Dermis microvascular lymphatic vessel endothelial cell (primary cell): ENCODE measurements at regions not wholly inside any gene's neighbourhood (a gene's known extent, or its start where the extent isn't known, plus 50 kb on each side); places are given as distances from the start of the nearest gene placed in this dataset.
A peak's percentile ranks its signal among the peaks of the same experiment; 100 is the strongest.
"Not testable (repeated sequence)": the region's sequence is repeated elsewhere in the genome, so short reads cannot be mapped to it uniquely, and the experiment has no call there.

Experiments
- DNase-seq, 2 donors: peaks; one replicate each; pipeline versions ENCODE4 v3.0.0 to v3.0.0-alpha.2; 2010; ENCODE audit warnings: low read depth in 2 of 2

GRCh38 chr9:82433290-82433931, 444.8 kb downstream of the SPATA31D1 start:
- DNase-seq = not testable (repeated sequence)

GRCh38 chr9:82436475-82436874, 447.9 kb downstream of the SPATA31D1 start:
- no peak for DNase-seq

- not testable (repeated sequence) for DNase-seq
Measured at GRCh38 chr9:82437183-82437582, 448.6 kb downstream of the SPATA31D1 start.

- DNase-seq = no peak
Measured at GRCh38 chr9:82438581-82438980, 450.0 kb downstream of the SPATA31D1 start.

DNA sequence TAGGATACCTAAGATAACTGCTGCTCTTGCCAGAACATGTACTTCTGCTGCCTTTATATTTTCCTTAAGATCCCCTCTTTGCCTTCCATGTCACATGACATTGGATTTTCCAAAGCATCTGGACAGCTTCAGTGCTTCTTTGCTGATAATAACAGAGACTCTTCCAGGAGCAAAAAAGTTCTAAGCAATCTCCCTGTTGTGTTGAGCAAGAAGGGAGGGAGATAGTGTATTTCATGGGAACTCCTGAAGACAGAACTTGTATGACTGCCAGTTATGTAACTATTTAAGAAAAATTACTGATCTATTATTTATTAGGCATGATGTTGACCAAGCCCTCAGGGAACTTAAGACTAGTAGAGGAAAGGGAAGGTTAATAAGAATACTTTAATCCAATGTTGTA, 454.7 kb downstream of the SPATA31D1 start:
- DNase-seq = no peak

DNA sequence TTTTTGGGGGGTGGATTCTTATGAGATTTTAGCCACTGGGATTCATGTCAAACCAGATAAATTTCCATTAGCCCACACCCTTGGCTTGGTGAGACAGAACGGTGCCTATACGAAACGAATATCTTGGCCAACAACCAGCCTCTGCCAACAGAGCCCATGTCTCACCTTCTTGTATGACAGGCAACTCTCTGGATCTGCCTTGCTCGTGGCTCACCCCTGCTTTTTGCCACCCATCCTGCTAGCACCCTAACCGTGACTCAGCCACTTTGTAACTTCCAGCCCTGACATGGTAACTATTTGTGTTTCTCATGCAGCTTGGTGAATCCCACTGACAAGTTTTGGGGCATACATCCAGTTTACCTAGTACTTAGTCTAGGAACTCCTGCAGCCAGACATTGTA, 457.0 kb downstream of the SPATA31D1 start:
- no peak for DNase-seq

GRCh38 chr9:82447343-82447742, 458.8 kb downstream of the SPATA31D1 start:
- DNase-seq = no peak

DNA sequence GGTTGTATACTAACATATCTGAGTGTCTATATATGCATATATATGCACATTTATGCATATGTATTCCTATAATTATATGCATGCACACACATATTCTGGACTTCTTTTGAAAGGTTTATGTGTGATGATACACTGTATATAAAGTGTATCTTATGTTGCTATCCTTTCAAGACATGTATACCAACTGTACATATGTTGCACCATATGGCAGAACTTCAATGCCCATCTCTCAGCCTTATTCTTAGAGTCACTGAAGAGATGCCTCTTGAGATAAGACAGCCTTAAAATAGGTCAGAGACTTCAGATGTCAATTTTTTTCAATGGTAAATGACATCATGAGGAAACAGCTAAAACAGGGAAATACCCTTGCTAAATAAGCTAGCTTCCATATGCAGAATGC, 461.4 kb downstream of the SPATA31D1 start:
- no peak for DNase-seq

DNA sequence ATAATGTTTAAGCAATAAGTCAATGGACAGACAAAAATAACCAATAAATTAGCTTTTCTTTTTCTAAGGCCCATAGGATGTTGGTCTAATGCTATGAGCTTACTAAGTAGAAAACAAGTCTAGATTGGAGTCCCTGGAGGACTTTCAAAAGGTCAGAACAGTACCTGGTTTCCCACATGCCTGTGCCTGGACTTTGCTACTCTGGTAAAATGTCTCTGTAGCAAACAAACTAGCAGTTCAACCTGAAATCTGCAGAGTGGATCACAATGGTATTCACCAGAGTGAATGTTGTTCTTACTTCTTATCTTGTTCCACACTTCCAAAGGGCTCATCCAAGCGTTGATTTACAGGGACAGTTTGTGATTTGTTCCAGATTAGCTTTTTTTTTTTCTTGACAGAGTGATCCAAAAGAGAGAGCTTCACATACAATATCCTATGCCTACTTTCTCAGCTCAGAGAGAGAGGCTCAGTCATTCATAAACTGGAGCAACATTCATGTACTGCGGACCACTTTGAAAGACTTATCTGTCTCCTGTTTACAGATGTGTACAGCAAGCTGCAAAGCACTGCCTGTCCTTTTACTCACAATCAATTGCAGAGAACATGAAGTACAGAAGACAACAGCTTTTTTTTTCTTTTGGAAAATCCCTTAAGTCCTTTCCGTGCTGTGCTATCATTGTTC, 466.1 kb downstream of the SPATA31D1 start:
- no peak for DNase-seq

DNA sequence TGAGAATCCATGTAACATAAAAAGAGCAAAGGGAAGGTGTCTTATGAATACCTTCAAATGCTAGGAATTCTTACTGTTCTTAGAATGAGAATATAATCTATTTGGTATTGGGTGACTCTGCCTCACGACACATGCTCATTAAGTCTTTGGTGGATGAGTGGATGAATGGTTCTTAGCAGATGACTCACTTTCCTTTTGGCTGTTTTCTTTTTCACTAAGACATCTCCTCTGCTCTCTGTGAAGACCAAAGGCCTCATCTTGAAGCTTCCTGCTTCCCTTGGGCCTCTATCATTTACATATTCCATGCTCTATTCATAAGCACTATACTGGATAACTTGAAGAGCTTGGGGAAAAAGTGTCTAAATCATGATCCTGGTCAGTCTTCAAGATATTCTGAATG, 468.1 kb downstream of the SPATA31D1 start:
- no peak for DNase-seq

GRCh38 chr9:82457298-82457697, 468.7 kb downstream of the SPATA31D1 start:
- DNase-seq = no peak

GRCh38 chr9:82457891-82458290, 469.3 kb downstream of the SPATA31D1 start:
- DNase-seq = no peak

GRCh38 chr9:82458296-82458695, 469.7 kb downstream of the SPATA31D1 start:
- DNase-seq = no peak

- no peak for DNase-seq
Measured at GRCh38 chr9:82466616-82467260, 478.2 kb downstream of the SPATA31D1 start.

DNA sequence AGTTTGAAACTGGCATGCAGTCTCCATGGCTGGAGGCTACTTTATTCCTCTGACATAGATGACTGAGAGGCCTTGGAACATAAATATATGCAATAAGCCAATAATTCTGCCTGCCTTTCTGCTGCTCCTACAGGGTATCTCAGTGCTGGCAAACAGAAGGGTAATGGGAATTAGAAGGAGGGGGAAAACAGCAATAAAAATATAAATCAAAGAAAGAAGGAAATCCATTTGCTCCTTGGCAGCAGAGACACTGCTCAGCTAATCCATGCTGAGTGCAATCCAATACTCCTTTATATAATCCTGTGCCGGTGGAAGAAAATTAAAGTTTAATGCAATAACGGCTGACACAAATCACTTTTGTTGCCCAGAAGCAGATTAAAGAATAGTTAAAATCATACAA, 478.9 kb downstream of the SPATA31D1 start:
- no peak for DNase-seq

GRCh38 chr9:82474235-82474634, 485.7 kb downstream of the SPATA31D1 start:
- DNase-seq = no peak

GRCh38 chr9:82475584-82476301, 487.2 kb downstream of the SPATA31D1 start:
- DNase-seq = no peak

- DNase-seq = no peak
Measured at GRCh38 chr9:82480921-82481320, 492.3 kb downstream of the SPATA31D1 start.

GRCh38 chr9:82487935-82488312, 499.4 kb downstream of the SPATA31D1 start:
- DNase-seq = no peak

GRCh38 chr9:82488313-82489200, 500.0 kb downstream of the SPATA31D1 start:
- DNase-seq = peak; percentile 62 to 96

DNA sequence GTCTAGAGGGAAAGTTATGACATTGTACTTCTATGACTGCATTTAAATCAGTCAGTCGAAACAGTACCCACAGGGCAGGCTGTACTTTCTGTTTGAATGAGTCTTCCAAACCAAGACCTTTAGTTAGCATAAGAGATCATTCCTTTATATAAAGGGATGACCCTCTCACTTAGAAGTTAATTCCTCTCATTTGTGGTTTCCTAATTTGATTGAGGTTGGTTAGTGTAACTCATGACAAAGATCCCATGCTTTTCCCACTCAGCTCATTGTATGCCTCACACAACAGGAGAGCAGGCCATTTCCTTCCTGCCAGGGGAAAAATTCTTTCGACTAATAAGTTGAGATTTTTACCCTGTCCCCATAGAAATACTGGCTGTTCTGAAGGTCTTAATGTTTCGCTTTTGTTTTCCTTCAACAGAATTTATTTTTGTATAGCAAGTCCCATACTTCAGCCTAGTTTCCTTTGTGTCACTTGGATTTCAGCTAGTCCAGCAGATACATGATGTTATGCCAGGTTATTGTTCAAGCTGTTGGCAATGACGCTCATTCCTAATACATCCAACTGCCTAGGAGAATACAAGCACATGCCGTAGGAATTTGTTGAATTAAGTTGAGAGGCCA, 500.7 kb downstream of the SPATA31D1 start:
- DNase-seq = peak; percentile 25 to 76
